ENCODE measurements at regions not wholly inside any gene's neighbourhood (a gene's known extent, or its start where the extent isn't known, plus 50 kb on each side); places are given as distances from the start of the nearest gene placed in this dataset.

GRCh38 chr6:105746130-105746505 lies 340.0 kb upstream of the PRDM1 start:
- no peak overlapping the region for H3K4me3 Mint-ChIP-seq
- H3K79me2 ChIP-seq (ENCODE audit: low read depth): no peaks in the 10 kb centered on the region
- H3K27ac ChIP-seq: no peak overlapping the region
- no peak overlapping the region for H3K4me3 ChIP-seq
- TF ChIP-seq EZH2 (IDR thresholded peaks at IDR 0.05): no peak
- no peak for TF ChIP-seq CTCF (IDR thresholded peaks at IDR 0.05)
- TF ChIP-seq EZH2phosphoT487 (IDR thresholded peaks at IDR 0.05): no peak
- H3K4me1 Mint-ChIP-seq: peaks cover 4% of the 10 kb centered on the region
- no peak overlapping the region for H3K9ac ChIP-seq
- peaks cover 4% of the 10 kb centered on the region for H3K27me3 Mint-ChIP-seq (ENCODE audit: insufficient read depth, low read depth)
- peaks cover 14% of the 10 kb centered on the region for H3K4me1 ChIP-seq
- peak overlapping the region; percentile 40 for H3K4me2 ChIP-seq
- H3K36me3 Mint-ChIP-seq: no peaks in the 10 kb centered on the region
- no peaks in the 10 kb centered on the region for H4K20me1 ChIP-seq (ENCODE audit: low read depth)
- no peak overlapping the region for H3K27ac Mint-ChIP-seq
- H3K36me3 ChIP-seq: no peaks in the 10 kb centered on the region
- peak; percentile 13 for DNase-seq (ENCODE audit: low spot score)
- H3F3A ChIP-seq (ENCODE audit: low read depth): no peaks in the 10 kb centered on the region
- H2AFZ ChIP-seq (replicated peaks): no peak overlapping the region
- no peaks in the 10 kb centered on the region for H3K9me3 ChIP-seq (ENCODE audit: low read depth)
- H3K27me3 ChIP-seq: no peaks in the 10 kb centered on the region
- H3K9me3 Mint-ChIP-seq: no peaks in the 10 kb centered on the region

DNA sequence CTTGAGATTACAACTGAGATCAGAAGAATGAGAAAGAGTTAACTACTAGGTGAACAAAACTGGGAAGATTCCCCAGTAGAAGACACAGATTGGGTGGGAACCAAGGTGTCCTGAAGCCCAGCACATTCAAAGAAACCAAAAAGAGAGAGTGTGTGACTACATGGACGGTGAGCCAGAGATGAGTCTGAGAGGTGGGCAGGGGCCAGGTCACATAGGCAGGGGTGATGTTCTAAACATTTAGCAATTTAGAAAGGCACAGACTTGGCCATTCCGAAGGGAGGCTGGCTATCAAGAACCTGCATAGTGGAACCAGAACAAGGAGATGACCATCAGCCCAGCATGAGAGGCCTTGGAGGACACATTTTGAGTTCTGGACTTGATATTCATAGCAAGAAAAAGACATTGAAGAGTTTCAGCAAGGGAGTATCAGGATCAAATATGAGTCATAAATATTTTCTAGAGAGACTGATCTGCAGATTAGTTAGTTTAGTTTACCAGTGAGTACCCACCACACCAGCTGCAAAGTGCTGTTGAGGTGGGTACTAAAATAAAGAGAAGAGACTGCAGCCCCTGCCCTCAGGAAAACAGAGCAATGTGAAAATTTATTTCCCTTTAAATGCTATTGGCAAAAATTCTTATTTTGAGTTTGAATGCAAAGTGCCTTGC lies 340.5 kb upstream of the PRDM1 start:
- Histone ChIP-seq H3K4me1 (peaks cover 14% of the 10 kb centered on the region), H3K27me3 (no peaks in the 10 kb centered on the region), H3K9ac (no peak overlapping the region), H3K9me3 (ENCODE audit: low read depth) (no peaks in the 10 kb centered on the region), H4K20me1 (ENCODE audit: low read depth) (no peaks in the 10 kb centered on the region), H3K4me3 (no peak overlapping the region), H3K79me2 (ENCODE audit: low read depth) (no peaks in the 10 kb centered on the region), H3K36me3 (no peaks in the 10 kb centered on the region), H3K27ac (no peak overlapping the region), H3F3A (ENCODE audit: low read depth) (no peaks in the 10 kb centered on the region), H3K4me2 (peak overlapping the region; percentile 40), H2AFZ (replicated peaks) (no peak overlapping the region)
- Mint-ChIP-seq H3K9me3 (no peaks in the 10 kb centered on the region), H3K27ac (no peak overlapping the region), H3K4me1 (peaks cover 4% of the 10 kb centered on the region), H3K27me3 (ENCODE audit: insufficient read depth, low read depth) (peaks cover 4% of the 10 kb centered on the region), H3K36me3 (no peaks in the 10 kb centered on the region), H3K4me3 (no peak overlapping the region)
- DNase-seq (ENCODE audit: low spot score): no peak
- no peak for TF ChIP-seq CTCF (IDR thresholded peaks at IDR 0.05)
- no peak for TF ChIP-seq EZH2 (IDR thresholded peaks at IDR 0.05)
- no peak for TF ChIP-seq EZH2phosphoT487 (IDR thresholded peaks at IDR 0.05)

DNA sequence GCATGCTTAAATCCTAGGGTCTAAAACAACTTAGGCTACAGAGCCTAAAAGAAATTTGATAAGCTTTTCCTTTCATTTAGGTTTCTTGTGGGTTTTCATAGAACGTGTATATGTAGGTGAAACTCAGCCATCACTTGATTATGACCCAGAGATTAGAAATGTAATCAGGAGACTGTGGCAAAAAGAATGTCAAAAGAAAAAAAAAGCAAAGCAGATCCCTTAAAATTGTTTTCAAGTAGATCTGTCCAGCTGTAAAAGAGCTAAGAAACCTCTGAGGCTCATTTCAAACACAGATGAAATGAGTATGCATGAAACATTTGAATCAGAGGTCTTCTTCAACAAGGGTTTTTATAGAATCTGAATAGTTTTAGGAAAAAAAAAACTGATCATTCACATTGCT lies 341.3 kb upstream of the PRDM1 start:
- peaks cover 4% of the 10 kb centered on the region for H3K4me1 Mint-ChIP-seq
- no peaks in the 10 kb centered on the region for H3K36me3 ChIP-seq
- no peak overlapping the region for H3K4me3 Mint-ChIP-seq
- H3K4me3 ChIP-seq: no peak overlapping the region
- TF ChIP-seq EZH2phosphoT487 (IDR thresholded peaks at IDR 0.05): no peak
- no peak for TF ChIP-seq EZH2 (IDR thresholded peaks at IDR 0.05)
- TF ChIP-seq CTCF (IDR thresholded peaks at IDR 0.05): no peak
- no peak overlapping the region for H2AFZ ChIP-seq (replicated peaks)
- no peaks in the 10 kb centered on the region for H3K9me3 Mint-ChIP-seq
- H3K27me3 ChIP-seq: no peaks in the 10 kb centered on the region
- H3K27ac ChIP-seq: no peak overlapping the region
- peaks cover 4% of the 10 kb centered on the region for H3K27me3 Mint-ChIP-seq (ENCODE audit: insufficient read depth, low read depth)
- no peaks in the 10 kb centered on the region for H3F3A ChIP-seq (ENCODE audit: low read depth)
- H3K36me3 Mint-ChIP-seq: no peaks in the 10 kb centered on the region
- H3K4me2 ChIP-seq: no peak overlapping the region
- DNase-seq (ENCODE audit: low spot score): no peak
- no peak overlapping the region for H3K27ac Mint-ChIP-seq
- no peak overlapping the region for H3K9ac ChIP-seq
- H3K4me1 ChIP-seq: peaks cover 14% of the 10 kb centered on the region
- no peaks in the 10 kb centered on the region for H3K9me3 ChIP-seq (ENCODE audit: low read depth)
- H3K79me2 ChIP-seq (ENCODE audit: low read depth): no peaks in the 10 kb centered on the region
- no peaks in the 10 kb centered on the region for H4K20me1 ChIP-seq (ENCODE audit: low read depth)

Data from neural progenitor cell (in vitro differentiated cells).